COLO668 (cell line): ENCODE measurements at regions not wholly inside any gene's neighbourhood (a gene's known extent, or its start where the extent isn't known, plus 50 kb on each side); places are given as distances from the start of the nearest gene placed in this dataset.

Source experiments
- DNase-seq: peaks from one replicate; lab custom pipeline; 2025; ENCODE audit not compliant: unreplicated experiment; lab: John Stamatoyannopoulos, UW

- DNase-seq = no peak
These were observed 602.4 kb upstream of the CDH18 start for GRCh38 chr5:20590356-20590755.

GRCh38 chr5:20575571-20575970, 587.6 kb upstream of the CDH18 start:
- DNase-seq = no peak

- DNase-seq = no peak
These were observed 586.6 kb upstream of the CDH18 start for GRCh38 chr5:20574576-20574975.

- no peak for DNase-seq
These were observed 584.6 kb upstream of the CDH18 start for GRCh38 chr5:20572614-20573013.

GRCh38 chr5:20570486-20570885, 582.5 kb upstream of the CDH18 start:
- no peak for DNase-seq

GRCh38 chr5:20562544-20562943, 574.5 kb upstream of the CDH18 start:
- no peak for DNase-seq

- no peak for DNase-seq
These were observed 571.8 kb upstream of the CDH18 start for GRCh38 chr5:20559845-20560244.

GRCh38 chr5:20556115-20556763, 568.2 kb upstream of the CDH18 start:
- no peak for DNase-seq

- DNase-seq = no peak
These were observed 567.0 kb upstream of the CDH18 start for GRCh38 chr5:20555034-20555433.

- no peak for DNase-seq
These were observed 566.0 kb upstream of the CDH18 start for GRCh38 chr5:20554001-20554400.

GRCh38 chr5:20537911-20538703, 550.1 kb upstream of the CDH18 start:
- no peak for DNase-seq

- DNase-seq = no peak
These were observed 548.8 kb upstream of the CDH18 start for GRCh38 chr5:20536813-20537212.

- no peak for DNase-seq
These were observed 548.3 kb upstream of the CDH18 start for GRCh38 chr5:20536341-20536740.

- no peak for DNase-seq
These were observed 540.5 kb upstream of the CDH18 start for GRCh38 chr5:20528471-20528870.

- DNase-seq = no peak
These were observed 537.1 kb upstream of the CDH18 start for GRCh38 chr5:20524991-20525529.

GRCh38 chr5:20522905-20523482, 535.0 kb upstream of the CDH18 start:
- DNase-seq = no peak

GRCh38 chr5:20515606-20516005, 527.6 kb upstream of the CDH18 start:
- DNase-seq = no peak

- DNase-seq = no peak
These were observed 526.1 kb upstream of the CDH18 start for GRCh38 chr5:20514145-20514544.

GRCh38 chr5:20500546-20500945, 512.5 kb upstream of the CDH18 start:
- DNase-seq = no peak

- no peak for DNase-seq
These were observed 510.9 kb upstream of the CDH18 start for GRCh38 chr5:20498926-20499325.

- DNase-seq = no peak
These were observed 510.1 kb upstream of the CDH18 start for GRCh38 chr5:20498102-20498501.

GRCh38 chr5:20497356-20497755, 509.4 kb upstream of the CDH18 start:
- no peak for DNase-seq
